Peyer's patch (tissue), 4 donors: ENCODE measurements at regions not wholly inside any gene's neighbourhood (a gene's known extent, or its start where the extent isn't known, plus 50 kb on each side); places are given as distances from the start of the nearest gene placed in this dataset.
"Not testable (repeated sequence)": the region's sequence is repeated elsewhere in the genome, so short reads cannot be mapped to it uniquely, and the experiment has no call there.

ENCODE experiments used
- DNase-seq, 3 donors: peaks; one replicate each; pipeline ENCODE4 v3.0.0-alpha.2; 2017 to 2019
- H3K27ac ChIP-seq, 4 donors: fragments of 200-600 bp; sonication (generic); one replicate each; pipeline ENCODE4 v1.5.1; 2016 to 2019
- H3K27me3 ChIP-seq, 2 donors: fragments of 200-600 bp; sonication (generic); one replicate each; pipeline ENCODE4 v1.5.1; 2019
- H3K36me3 ChIP-seq, 3 donors: fragments of 200-600 bp; sonication (generic); one replicate each; pipeline ENCODE4 v1.5.1; 2016 to 2019
- H3K4me1 ChIP-seq, 4 donors: fragments of 200-600 bp; sonication (generic); one replicate each; pipeline ENCODE4 v1.5.1; 2016 to 2019
- H3K4me3 ChIP-seq, 4 donors: fragments of 200-600 bp; sonication (generic); 1 replicate in 3 of 4; 2 replicates in 1 of 4; pipeline ENCODE4 v1.5.1; 2016 to 2019; ENCODE audit warnings: mild to moderate bottlenecking in 1 of 4
- H3K9me3 ChIP-seq, 4 donors: fragments of 200-600 bp; sonication (generic); one replicate each; pipeline ENCODE4 v1.5.1; 2016 to 2019; ENCODE audit warnings: mild to moderate bottlenecking in 1 of 4
- CTCF ChIP-seq, 6 experiments: fragments of 450-650 bp in 4 of 6; fragments of 200-600 bp in 2 of 6; sonication (generic) in 1 of 6; IDR thresholded peaks; one replicate each; pipeline ENCODE4 v1.5.1; 2017 to 2019; ENCODE audit warnings: antibody characterized with exemption in 6 of 6, mild to moderate bottlenecking in 3 of 6, moderate library complexity in 1 of 6
- POLR2A ChIP-seq, 2 donors: fragments of 450-650 bp; IDR thresholded peaks; one replicate each; pipeline ENCODE4 v1.5.1; 2017; ENCODE audit warnings: antibody characterized with exemption in 2 of 2, mild to moderate bottlenecking in 2 of 2, moderate library complexity in 2 of 2

- H3K27ac ChIP-seq: no peak overlapping the region
- no peaks in the 10 kb centered on the region for H3K36me3 ChIP-seq
- DNase-seq: no peak
- no peaks in the 10 kb centered on the region for H3K27me3 ChIP-seq
- no peak for TF ChIP-seq CTCF (IDR thresholded peaks at IDR 0.05)
- no peak for TF ChIP-seq POLR2A (IDR thresholded peaks at IDR 0.05)
- H3K4me3 ChIP-seq: no peak overlapping the region
- no peaks in the 10 kb centered on the region for H3K4me1 ChIP-seq
- no peaks in the 10 kb centered on the region for H3K9me3 ChIP-seq
Observed at GRCh38 chr18:5704847-5705246, 161.1 kb upstream of the EPB41L3 start.

- H3K36me3 ChIP-seq, DNase-seq, H3K9me3 ChIP-seq, H3K27me3 ChIP-seq, H3K27ac ChIP-seq, H3K4me1 ChIP-seq, H3K4me3 ChIP-seq: not testable (repeated sequence)
Observed at GRCh38 chr18:5702016-5702415, 158.2 kb upstream of the EPB41L3 start.

- TF ChIP-seq CTCF (IDR thresholded peaks at IDR 0.05) (no peak), POLR2A (IDR thresholded peaks at IDR 0.05) (no peak)
- H3K9me3 ChIP-seq: no peaks in the 10 kb centered on the region
- H3K27ac ChIP-seq: no peak overlapping the region
- H3K36me3 ChIP-seq: no peaks in the 10 kb centered on the region
- H3K4me1 ChIP-seq: no peaks in the 10 kb centered on the region
- H3K27me3 ChIP-seq: no peaks in the 10 kb centered on the region
- no peak for DNase-seq
- no peak overlapping the region for H3K4me3 ChIP-seq
Observed at GRCh38 chr18:5693699-5694294, 150.0 kb upstream of the EPB41L3 start.

GRCh38 chr18:5678779-5679406, 135.1 kb upstream of the EPB41L3 start:
- no peak overlapping the region for H3K4me3 ChIP-seq
- no peak for TF ChIP-seq POLR2A (IDR thresholded peaks at IDR 0.05)
- TF ChIP-seq CTCF (IDR thresholded peaks at IDR 0.05): no peak
- H3K27me3 ChIP-seq: no peaks in the 10 kb centered on the region
- H3K9me3 ChIP-seq: no peaks in the 10 kb centered on the region
- H3K36me3 ChIP-seq: no peaks in the 10 kb centered on the region
- H3K27ac ChIP-seq: no peak overlapping the region
- H3K4me1 ChIP-seq: no peaks in the 10 kb centered on the region
- no peak for DNase-seq

- Histone ChIP-seq H3K36me3 (no peaks in the 10 kb centered on the region), H3K4me1 (no peaks in the 10 kb centered on the region), H3K4me3 (no peak overlapping the region), H3K27me3 (no peaks in the 10 kb centered on the region), H3K9me3 (no peaks in the 10 kb centered on the region), H3K27ac (no peak overlapping the region)
- no peak for TF ChIP-seq CTCF (IDR thresholded peaks at IDR 0.05)
- TF ChIP-seq POLR2A (IDR thresholded peaks at IDR 0.05): no peak
- no peak for DNase-seq
Observed at GRCh38 chr18:5678278-5678677, 134.5 kb upstream of the EPB41L3 start.

GRCh38 chr18:5673616-5674015, 129.8 kb upstream of the EPB41L3 start:
- no peak for DNase-seq
- no peaks in the 10 kb centered on the region for H3K36me3 ChIP-seq
- no peaks in the 10 kb centered on the region for H3K27me3 ChIP-seq
- no peak overlapping the region for H3K4me3 ChIP-seq
- TF ChIP-seq CTCF (IDR thresholded peaks at IDR 0.05) (no peak), POLR2A (IDR thresholded peaks at IDR 0.05) (no peak)
- H3K9me3 ChIP-seq: no peaks in the 10 kb centered on the region
- no peak overlapping the region for H3K27ac ChIP-seq
- H3K4me1 ChIP-seq: no peaks in the 10 kb centered on the region
